HUDEP-2 (cell line): ENCODE measurements at regions not wholly inside any gene's neighbourhood (a gene's known extent, or its start where the extent isn't known, plus 50 kb on each side); places are given as distances from the start of the nearest gene placed in this dataset.
"Not testable (repeated sequence)": the region's sequence is repeated elsewhere in the genome, so short reads cannot be mapped to it uniquely, and the experiment has no call there.

Source experiments
- DNase-seq, 76 experiments: peaks; one replicate each; lab custom pipeline; 2025; ENCODE audit not compliant: unreplicated experiment in 76 of 76; lab: John Stamatoyannopoulos, UW

DNA sequence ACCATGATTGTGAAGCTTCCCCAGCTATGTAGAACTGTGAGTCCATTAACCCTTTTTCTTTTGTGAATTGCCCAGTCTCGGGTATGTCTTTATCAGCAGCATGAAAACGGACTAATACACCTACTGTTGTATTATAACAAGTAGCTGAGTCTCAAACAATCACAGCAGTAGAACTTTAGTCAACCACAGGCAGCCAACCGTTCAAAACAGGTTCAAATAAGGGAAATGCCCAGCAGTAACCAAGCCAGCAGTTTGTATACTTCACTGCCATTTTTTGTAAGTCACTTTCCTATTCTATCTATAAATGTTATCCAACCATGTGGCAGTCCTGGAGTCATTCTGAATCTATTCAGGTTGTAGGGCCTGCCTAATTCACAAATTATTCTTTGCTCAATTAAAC lies 1560.6 kb upstream of the SLC39A10 start:
- DNase-seq = peak in 1 of 76 experiments; percentile 0

DNA sequence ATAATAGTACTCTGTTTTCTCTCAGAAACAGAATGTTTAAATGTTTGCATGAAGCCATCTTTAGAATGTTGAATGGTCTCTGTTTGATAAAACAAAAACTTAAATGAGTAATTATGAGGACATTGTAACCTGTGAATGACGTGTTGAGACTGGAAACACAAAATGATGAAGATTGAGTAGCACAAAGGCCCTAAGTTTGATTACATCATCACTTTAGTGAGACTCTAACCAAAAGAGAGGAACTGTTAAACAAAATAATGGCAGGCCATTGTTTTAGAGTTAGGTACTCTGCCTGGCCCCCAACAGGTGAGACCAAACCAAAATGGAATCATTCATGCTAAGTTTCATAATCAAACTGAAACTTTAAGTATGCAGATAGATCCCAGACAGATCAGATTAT lies 1561.7 kb upstream of the SLC39A10 start:
- no peak for DNase-seq

DNA sequence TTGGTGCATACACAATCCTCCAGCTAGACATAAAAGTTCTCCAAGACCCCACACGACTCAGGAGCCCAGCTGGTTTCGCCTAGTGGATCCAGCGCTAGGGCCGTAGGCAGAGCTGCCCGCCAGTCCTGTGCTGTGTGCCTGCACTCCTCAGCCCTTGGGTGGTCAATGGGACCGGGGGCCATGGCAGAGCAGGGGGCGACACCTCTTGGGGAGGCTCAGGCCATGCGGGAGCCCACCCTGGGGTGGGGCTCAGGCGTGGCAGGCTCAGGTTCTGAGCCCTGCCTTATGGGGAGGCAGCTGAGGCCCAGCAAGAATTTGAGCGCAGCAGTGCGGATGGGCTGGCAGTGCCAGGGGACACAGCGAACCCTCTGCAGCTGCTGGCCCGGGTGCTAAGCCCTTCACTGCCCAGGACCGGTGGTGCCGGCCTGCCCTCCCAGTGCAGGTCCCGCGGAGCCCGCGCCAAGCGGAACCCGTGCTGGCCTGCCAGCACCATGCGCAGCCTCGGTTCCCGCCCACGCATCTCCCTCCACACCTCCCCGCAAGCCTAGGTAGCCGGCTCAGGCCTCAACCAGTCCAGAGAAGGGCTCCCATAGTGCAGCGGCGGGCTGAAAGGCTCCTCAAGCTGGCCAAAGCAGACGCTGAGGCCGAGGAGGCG lies 1566.6 kb upstream of the SLC39A10 start:
- DNase-seq = no peak

DNA sequence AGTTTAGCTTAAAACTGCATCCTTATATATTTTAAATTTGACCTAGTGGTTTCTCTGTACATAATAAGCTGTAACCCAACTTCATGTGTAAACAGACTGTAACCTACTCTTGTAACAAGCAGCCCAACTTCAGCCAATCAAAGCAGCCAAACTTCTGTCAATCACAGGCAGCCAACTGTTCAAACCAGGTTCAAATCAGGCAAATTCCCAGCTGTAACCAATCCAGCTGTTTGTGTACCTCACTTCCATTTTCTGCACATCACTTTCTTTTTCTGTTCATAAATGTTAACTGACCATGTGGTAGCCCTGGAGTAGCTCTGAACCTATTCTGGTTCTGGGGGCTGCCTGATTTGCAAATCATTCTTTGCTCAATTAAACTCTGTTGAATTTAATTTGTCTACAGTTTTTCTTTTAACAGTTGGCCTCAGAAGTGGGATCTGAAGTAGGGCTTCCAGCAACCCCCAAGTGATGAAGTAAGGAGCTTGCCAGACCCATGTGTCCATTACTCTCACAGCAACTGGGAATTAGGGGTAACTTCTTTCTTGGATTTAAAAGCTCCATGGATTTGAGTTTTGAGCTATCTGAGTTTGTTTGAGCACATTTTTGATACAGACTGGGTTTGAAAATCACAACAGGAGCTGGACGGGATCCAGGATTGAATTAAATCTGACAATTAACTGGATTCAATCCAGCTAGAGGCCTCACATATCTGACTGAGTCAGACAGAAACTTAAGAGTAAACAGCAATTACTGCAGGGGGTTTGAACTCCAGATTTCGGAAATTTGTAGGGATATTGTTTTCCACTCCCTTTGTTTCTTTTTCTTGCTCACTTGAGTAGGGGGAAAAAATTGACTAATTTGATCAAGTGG lies 1569.7 kb upstream of the SLC39A10 start:
- no peak for DNase-seq

DNA sequence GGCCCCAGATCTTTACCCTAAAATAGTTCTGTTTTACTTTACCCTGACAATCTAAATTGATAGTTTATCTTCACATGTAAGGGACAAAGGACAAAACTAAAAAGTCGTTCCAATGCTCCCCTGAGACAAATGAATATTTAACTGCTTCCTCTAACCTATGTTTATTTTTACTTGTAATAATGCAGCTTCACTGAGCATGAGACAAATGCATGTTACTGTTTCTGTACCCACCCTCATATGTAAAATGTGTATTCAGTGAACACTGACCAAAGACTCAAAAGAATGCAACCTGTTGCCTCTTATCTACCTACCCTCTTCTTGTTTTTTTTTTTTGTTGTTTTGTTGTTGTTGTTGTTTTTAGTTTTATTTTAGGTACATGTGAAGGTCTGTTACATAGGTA lies 1570.9 kb upstream of the SLC39A10 start:
- no peak for DNase-seq

DNA sequence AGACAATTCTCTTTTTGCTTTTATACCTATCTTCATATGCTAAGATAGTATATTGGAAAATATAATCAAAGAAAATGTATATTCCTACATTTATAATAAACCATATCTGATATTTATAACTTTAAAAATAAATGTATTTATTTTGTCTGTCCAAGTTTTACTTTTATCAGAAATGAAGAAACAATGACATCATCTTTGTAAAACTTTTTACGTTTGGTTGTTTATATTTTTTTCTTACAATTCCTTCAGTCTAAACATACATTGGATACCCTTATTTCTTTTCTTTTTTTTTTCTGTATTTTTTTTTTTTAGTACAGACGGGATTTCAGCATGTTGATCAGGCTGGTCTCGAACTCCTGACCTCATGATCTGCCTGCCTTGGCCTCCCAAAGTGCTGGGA lies 1577.0 kb upstream of the SLC39A10 start:
- DNase-seq = no peak

DNA sequence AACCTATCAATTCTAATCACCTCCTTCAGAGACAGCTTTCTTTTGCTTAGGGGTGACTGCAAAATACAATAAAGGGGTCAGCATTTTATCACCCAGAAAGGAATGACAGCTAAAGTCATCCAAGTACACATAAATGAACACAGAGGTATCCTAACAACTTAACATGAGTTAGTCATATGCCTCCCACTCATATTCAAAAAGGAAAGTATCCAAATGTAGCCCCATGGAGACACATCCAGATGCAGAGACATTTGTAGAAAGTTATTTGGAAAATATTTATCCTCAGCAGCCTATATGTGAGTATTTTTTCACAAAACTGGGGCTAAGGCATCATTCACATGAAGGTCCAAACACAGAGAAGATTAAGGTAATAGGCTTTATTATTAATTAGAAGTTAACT lies 1579.7 kb upstream of the SLC39A10 start:
- no peak for DNase-seq

DNA sequence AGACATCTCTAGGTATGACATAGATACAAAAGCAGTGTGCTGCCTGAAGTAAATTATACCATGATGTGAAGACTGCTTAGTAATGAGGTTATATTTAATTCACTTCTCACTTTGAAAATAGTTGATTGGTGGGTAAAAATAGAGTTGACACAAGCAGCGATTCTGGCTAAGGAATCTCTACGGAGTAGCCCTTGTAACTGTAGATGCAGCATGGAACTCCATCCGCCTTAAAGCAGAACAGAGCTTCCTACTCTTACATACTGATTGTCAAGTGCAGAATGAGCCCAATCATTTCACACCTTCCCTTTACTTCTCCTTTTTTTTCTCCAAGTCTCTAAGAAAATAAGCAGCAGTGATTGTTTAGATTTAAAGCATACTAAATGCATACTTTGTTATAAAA lies 1594.6 kb upstream of the SLC39A10 start:
- DNase-seq = no peak

DNA sequence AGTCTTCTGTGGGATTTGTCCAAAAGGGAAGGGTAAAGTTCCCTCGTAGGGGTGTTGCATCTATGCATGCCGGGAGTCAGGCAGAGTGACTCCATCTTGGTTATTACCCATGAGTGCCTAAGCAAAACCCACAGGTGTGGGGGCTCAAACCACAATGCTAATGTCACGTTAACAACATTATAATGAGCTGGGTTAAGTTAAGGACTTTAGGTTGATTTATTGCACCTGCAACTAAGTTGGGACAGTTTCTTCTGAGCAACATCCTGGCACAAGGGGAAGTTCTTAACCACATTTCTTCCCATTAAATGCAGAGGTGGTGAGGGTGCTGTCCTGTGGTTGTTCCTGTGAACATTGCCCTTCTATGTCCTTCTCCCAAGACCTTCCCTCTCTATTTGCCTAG lies 1596.8 kb upstream of the SLC39A10 start:
- no peak for DNase-seq

DNA sequence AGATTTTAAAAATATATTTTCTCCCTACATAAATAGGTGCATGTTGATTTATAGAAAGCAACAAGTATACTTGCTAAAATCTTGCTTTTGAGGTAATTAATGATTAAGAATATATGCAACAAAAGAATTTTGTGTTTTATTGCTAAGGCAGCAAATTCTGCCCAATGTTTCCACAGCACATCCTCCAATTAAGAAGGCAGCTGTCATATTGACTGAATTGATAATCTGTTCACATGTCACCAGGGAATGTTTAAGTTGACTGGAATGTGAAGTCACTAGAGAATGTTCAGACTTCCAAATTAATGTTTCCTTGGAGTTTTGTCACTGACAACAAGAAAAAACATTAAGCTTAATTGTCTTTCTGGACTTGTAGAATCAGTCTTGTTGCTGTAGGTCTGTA lies 1602.7 kb upstream of the SLC39A10 start:
- no peak for DNase-seq

DNA sequence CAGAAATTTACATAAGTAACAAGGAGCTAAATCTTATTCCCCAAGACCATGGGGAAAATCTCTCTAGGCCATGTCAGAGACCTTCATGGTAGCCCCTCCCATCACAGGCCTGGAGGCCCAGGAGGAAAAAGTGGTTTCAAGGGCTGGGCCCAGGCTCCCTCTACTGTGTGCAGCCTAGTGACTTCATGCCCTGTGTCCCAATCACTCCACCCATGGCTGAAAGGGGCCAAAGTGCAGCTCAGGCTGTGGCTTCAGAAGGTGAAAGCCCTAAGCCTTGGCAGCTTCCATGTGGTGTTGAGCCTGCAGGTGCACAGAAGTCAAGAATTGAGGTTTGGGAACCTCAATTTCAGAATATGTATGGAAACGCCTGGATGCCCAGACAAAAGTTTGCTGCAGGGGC lies 1612.7 kb upstream of the SLC39A10 start:
- DNase-seq = no peak

DNA sequence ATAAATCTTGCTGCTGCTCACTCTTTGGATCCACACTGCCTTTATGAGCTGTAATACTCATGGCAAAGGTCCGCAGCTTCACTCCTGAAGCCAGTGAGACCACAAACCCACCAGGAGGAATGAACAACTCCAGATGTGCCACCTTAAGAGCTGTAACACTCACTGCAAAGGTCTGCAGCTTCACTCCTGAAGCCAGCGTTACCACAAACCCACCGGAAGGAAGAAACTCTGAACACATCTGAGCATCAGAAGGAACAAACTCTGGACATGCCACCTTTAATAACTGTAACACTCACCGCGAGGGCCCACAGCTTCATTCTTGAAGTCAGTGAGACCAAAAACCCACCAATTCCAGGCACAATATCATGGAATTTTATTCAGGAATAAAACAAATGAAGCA lies 1635.9 kb upstream of the SLC39A10 start:
- not testable (repeated sequence) for DNase-seq

DNA sequence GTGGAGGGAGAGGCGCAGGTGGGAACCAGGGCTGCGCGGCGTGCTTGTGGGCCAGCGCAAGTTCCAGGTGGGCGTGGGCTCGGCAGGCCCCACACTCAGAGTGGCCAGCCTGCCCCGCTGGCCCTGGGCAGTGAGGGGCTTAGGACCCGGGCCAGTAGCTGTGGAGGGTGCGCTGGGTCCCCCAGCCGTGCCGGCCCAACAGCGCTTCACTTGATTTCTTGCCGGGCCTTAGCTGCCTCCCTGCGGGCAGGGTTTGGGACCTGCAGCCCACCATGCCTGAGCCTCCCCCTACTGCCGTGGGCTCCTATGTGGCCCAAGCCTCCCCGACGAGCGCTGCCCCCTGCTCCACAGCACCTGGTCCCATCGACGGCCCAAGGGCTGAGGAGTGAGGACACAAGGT lies 1636.9 kb upstream of the SLC39A10 start:
- DNase-seq = no peak

DNA sequence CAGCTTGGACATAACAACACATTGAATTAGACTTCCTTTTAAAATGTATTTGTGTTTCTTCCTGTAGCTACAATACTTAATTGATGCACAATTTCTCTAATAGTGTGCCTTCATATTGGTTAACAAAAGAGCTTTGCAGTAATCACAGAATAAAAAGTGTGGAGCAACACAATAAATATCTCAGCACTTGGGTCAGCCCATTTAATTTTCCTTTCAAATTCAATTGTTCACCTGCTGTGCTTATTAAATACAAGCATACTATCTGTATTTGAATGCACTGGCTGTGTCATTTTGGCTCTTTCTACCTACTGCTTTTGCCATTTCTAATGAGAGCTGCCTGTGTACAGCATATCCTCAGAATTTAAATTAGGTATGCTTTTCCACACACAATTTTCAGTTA lies 1641.3 kb upstream of the SLC39A10 start:
- DNase-seq = no peak

DNA sequence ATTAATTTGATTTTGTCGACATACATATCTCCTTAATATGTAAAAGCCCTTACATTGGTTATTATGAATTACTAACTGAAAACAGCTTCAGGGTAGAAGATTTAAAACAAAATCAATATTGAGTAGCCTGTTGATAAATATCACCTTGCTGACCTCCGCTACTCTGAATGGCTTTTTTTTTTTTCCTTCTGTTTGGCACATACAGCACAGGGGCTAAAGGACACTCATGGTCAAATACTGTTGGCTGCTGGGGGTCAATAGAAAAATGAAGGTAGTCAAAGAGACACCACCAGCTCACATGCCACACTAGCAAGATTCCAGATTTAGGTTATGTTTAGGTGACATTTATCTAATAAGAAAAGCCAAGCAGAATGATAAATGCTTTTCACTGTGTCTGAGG lies 1642.4 kb upstream of the SLC39A10 start:
- DNase-seq = no peak

DNA sequence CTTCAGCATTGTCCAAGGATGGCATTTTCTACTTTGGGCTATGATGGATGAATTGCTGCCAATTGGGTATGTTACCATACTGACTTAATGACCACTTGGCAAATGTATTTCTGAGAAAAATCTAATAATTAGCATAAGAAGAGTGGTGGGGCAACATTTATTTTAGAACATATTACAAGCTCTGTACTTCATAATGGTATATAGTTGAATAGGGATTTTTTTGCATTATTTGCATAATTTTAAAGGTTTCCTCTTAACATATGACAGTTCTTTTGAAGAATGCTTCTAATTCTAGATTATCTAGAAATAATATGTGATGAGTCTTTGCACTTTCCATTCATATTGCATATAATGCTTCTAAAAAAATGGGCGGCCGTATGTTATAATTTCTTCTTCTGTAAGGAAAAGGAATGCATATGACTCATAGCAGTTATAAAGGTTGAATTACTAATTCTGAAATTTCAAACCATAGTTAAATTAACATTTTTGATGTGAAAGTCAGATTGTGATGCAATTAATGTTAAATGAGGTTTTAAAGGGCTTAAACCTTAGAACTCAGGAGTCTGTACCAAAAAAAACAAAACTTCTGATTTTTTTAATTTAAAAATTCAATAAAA lies 1652.3 kb upstream of the SLC39A10 start:
- no peak for DNase-seq

DNA sequence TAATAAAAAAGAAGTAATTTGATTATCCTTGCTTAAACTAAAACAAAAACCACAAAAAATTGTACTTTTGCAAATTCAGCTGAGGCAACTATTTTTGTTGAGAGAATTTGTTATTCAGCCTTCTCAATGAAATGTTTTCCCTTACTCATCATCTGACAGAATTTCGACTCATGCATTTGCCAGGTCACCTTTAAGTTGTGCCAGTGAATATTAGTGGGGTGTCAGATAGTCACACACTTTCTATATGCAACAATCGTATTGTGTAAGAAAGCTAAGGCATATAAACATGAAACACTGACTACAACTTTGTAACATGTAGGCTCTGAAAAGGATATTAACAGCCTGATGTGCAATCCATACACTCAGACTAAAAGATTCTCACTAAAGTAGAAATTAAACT lies 1653.1 kb upstream of the SLC39A10 start:
- no peak for DNase-seq

DNA sequence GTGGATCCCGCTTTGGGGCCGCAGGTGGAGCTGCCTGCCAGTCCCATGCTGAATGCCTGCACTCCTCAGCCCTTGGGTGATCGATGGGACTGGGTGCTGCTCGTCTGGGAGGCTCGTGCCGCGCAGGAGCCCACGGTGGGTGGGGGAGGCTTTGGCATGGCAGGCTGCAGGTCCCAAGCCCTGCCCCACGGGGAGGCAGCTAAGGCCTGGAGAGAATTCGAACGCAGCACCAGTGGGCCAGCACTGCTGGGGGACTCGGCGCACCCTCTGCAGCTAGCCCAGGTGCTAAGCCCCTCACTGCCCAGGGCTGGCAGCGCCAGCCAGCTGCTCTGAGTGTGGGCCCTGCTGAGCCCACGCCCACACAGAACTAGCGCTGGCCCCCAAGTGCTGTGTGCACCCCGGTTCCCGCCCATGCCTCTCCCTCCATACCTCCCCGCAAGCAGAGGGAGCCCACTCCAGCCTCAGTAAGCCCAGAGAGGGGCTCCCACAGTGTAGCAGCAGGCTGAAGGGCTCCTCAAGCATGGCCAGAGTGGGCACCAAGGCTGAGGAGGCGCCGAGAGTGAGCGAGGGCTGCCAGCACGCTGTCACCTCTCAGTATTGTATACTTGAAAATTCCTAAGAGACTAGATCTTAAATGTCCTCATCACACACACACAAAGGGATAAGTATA lies 1654.2 kb upstream of the SLC39A10 start:
- no peak for DNase-seq

DNA sequence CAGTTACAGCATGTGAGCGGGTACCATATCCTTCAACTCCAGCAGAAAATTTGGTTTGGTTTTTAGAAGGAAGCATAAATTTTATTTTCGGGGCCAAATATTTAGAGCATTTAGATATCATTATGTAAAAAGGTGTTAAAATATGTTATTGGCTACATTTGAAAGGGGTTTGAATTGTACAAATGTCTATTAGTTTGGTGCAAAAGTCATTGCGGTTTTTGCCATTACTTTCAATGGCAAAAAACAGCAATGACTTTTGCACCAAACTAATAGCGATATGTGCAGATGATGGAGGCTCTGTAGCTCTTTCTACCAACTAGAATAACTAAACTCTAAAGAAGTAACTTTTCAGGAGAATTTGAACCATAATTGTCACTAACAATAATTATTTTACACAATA lies 1666.2 kb upstream of the SLC39A10 start:
- DNase-seq = no peak

DNA sequence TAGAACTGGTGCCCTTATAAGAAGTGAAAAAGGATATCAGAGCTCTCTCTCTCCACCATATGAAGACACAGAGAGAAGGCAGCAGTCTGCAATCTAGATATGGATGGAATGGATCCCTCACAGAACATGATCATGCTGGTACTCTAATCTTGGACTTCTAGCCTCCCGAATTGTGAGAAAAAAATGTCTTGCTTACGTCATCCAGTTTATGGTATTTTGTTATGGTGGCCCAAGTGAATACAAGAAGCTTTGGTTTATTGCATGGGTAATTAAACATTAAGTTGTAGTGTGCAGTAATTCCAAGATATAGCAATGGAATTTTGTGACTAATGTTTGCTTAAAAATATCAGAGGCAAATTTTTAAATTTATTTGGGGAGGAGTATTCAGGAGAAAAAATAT lies 1667.4 kb upstream of the SLC39A10 start:
- no peak for DNase-seq

DNA sequence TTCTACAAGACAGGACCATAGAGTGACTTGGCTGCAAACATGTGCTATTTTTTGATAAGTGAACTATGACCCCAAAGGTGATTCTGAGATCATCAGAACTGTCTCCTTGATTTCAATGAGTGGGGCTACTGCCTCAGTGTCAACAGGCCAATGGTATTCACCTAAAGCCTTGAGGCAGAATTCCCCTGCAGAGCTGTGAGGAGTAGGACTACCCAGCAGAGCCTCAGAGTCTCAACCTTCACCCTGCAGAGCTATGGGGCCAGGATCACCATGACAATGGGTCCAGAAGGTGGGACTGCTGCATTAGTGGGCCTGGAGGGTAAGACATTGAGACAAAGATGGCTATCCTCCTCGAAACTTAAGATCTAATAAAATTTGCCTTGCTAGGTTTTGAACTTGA lies 1668.2 kb upstream of the SLC39A10 start:
- no peak for DNase-seq
